ENCODE measurements at regions not wholly inside any gene's neighbourhood (a gene's known extent, or its start where the extent isn't known, plus 50 kb on each side); places are given as distances from the start of the nearest gene placed in this dataset.
"Not testable (repeated sequence)": the region's sequence is repeated elsewhere in the genome, so short reads cannot be mapped to it uniquely, and the experiment has no call there.

- in situ Hi-C loops (cut with HindIII; ENCODE audit: low sequenced_read_pairs), result no loop called here
These were observed 596.9 kb upstream of the ARPP21 start for GRCh38 chr3:35042210-35042991.

DNA sequence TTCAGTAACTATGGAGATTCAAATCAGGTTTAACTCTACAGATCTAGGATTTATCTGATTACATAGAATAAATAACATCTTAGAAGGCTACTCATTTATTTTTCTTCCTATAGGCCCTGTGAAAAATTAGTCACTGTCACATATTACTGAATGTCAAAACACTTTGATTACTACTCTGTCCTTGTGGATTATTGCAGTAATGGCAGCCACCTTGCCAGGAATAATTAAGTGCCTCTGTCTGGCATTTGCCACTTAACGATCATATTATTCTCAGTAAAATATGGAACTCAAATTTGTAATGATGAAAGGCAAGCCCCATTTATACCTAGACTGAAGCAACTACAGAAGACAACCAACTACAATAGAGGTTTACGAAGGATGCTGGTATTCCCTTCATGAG, 596.3 kb upstream of the ARPP21 start:
- in situ Hi-C loops (cut with HindIII; ENCODE audit: low sequenced_read_pairs), result no loop called here

GRCh38 chr3:35044190-35044589, 595.1 kb upstream of the ARPP21 start:
- in situ Hi-C loops (cut with HindIII; ENCODE audit: low sequenced_read_pairs), result no loop called here

DNA sequence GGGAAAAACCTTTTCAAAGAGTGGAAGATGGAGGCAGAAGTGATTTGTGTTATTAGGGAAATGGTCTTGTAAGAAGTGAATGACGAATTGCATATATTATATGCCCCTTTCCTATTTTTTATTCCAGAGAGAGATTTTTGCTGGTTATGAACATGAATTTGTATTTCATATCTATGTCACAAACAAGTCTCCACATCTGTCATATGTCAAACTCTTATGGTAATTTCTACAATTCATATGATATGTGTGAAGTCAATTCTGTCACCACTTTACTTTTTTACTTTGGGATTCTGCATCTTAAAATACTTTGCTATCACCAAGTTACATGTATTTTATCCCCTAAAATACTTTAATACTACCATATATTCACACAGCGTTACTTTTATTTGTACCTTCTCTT, 594.2 kb upstream of the ARPP21 start:
- in situ Hi-C loops (cut with HindIII; ENCODE audit: low sequenced_read_pairs), result no loop called here

DNA sequence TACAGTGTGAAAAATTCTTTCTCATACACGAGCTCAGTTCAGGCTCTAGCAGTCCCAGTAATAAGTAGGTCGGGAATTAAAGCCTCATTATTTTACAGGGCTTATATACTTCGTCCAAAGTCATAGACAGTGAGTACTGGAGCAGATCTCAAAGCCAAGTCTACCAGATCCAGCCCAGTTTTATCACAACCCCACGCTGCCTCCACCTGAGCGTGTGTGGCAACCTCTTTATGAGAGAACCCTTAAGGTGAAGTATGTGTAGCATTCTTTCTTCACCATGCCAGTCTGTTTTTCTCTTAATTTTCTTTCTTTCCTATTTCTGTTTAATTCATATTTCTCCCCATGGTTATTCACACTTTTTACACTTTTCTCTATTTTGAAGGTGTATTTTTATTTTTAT, 574.6 kb upstream of the ARPP21 start:
- in situ Hi-C loops (cut with HindIII; ENCODE audit: low sequenced_read_pairs), result no loop called here

- in situ Hi-C loops (cut with HindIII; ENCODE audit: low sequenced_read_pairs), result no loop called here
These were observed 573.4 kb upstream of the ARPP21 start for GRCh38 chr3:35065891-35066290.

- in situ Hi-C loops (cut with HindIII; ENCODE audit: low sequenced_read_pairs), result no loop called here
These were observed 571.6 kb upstream of the ARPP21 start for GRCh38 chr3:35067750-35068149.

DNA sequence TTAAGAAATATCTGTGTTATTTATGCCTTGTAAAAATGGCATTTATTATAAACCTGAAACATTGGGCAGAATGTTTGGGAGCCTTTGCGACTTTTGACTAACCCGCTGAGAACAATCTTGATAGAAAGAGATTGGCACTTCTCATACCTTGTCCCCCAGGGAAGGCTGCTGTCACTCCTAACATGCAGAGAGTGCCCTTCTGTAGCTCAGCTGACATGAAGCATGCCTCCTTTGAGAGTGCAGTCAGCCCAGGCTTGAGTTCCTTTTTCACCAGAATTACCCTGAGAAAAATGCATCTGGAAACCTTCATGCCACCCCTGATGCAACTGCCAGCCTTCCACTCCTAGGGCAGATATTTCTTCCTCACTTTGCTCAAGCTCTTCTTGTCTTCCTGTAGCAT, 569.2 kb upstream of the ARPP21 start:
- in situ Hi-C loops (cut with HindIII; ENCODE audit: low sequenced_read_pairs), result no loop called here

GRCh38 chr3:35071772-35072171, 567.6 kb upstream of the ARPP21 start:
- in situ Hi-C loops (cut with HindIII; ENCODE audit: low sequenced_read_pairs), result no loop called here

DNA sequence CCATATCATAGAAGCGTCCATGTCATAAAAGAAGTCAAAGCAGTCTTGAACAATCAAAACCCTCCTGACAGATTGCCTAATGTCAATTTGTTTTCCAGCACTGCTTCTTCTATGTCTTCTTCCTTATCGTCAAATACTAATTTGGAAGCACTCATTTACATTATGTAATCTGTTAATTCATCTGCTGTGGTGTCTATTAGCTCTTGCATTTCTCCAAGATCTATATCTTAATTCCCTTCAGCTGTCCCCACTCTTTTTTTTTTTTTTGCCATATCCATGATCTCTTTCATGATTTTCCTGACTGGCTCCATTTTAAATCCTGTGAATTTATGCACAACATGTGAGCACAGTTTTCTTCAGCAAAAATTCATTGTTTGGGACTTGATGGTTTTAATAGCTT, 560.5 kb upstream of the ARPP21 start:
- in situ Hi-C loops (cut with HindIII; ENCODE audit: low sequenced_read_pairs), result no loop called here

DNA sequence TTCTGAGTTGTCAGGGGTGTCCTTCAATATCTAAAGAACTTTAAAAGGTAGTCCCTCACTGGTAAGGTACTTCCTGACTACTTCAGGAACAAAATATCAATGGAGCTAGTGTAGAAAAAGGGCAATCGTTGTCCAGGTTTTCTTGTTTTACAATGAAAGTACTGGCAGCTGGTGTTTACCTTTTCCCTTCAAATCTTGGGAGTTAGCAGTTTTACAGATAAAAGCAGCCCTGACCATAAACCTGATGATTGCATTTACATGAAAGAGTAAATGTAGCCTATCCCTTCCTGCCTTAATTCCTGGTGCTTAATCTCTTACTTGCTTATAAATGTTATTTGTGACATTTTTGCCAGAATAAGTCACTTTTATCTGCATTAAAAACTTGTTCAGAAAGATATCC, 559.9 kb upstream of the ARPP21 start:
- in situ Hi-C loops (cut with HindIII; ENCODE audit: low sequenced_read_pairs), result no loop called here

DNA sequence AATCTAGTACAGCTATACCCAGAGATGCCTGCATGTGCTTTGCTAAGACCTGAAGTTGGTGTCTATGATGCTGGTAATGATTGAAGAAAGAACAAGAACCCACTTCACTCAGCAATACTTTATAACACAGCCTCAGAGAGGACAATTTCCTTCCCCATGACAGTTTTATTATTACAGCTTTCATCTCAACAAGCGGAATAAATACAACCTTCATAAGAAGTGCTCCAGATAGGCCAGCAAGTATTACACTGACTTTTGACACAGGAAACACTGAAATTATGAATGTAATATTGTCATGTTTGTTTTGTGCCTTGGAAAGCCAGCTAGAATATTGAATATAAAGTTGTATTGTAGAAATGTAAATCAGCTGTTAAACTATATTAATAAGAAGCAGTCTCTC, 557.4 kb upstream of the ARPP21 start:
- in situ Hi-C loops (cut with HindIII; ENCODE audit: low sequenced_read_pairs), result no loop called here

DNA sequence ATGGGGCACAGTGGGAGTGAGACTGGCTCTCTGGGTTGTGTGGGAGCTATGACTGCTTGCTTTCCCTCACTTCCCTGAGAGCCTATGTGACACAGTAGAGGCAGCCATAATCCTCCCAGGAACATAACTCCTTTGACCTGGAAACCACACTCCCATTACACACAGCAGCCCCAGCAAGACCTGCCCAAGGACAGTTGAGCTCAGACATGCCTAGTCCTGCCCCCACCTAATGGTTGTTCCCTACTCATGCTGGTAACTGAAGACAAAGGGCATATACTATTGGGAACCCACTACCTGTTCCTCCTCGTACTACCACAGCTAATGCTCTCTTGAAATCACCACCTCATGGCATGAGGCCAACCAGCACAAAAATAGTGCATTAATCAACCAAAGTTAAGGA, 550.4 kb upstream of the ARPP21 start:
- in situ Hi-C loops (cut with HindIII; ENCODE audit: low sequenced_read_pairs), result no loop called here

GRCh38 chr3:35114686-35115085, 524.6 kb upstream of the ARPP21 start:
- in situ Hi-C loops (cut with HindIII; ENCODE audit: low sequenced_read_pairs), result no loop called here

DNA sequence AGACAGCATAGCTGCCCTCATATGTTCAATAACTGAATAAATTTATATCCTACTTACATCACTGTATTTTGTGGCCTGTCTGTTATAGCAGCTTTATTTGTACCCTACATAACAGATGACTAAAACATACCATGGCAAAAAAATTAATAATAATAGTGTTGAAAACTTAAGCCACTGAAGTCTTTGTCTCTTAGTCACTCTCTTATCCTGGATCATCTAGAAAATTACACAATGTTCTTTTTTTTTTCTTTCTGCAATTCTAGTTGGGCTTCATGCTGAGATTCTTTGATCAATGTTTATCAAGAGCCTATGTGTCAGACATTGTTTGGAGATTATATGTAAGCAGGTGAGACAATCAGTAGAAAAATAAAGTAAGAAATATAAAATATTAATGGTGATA, 519.3 kb upstream of the ARPP21 start:
- in situ Hi-C loops (cut with HindIII; ENCODE audit: low sequenced_read_pairs), result no loop called here

DNA sequence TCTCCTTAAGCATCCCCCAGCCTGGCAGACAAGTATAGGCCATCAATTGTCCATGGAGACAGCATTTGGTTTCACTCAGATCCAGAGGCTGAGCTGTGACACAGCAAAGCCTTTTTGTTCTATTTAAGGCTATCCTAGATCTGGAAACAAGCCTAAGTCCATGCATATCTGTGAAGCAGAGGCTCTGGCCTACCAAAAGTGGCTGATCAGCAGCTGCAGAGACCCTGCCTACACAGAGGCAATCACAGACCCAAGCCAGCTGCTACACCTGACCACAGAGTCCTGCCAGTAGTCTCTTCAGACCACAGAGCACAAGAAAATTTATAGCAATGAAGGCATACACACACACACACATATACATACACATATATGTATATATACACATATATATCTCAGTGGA, 501.7 kb upstream of the ARPP21 start:
- in situ Hi-C loops (cut with HindIII; ENCODE audit: low sequenced_read_pairs), result no loop called here

GRCh38 chr3:35141406-35141805, 497.9 kb upstream of the ARPP21 start:
- in situ Hi-C loops (cut with HindIII; ENCODE audit: low sequenced_read_pairs), result no loop called here

GRCh38 chr3:35144011-35144410, 495.3 kb upstream of the ARPP21 start:
- in situ Hi-C loops (cut with HindIII; ENCODE audit: low sequenced_read_pairs), result no loop called here

GRCh38 chr3:35146256-35147035, 492.9 kb upstream of the ARPP21 start:
- in situ Hi-C loops (cut with HindIII; ENCODE audit: low sequenced_read_pairs), result not testable (repeated sequence)

DNA sequence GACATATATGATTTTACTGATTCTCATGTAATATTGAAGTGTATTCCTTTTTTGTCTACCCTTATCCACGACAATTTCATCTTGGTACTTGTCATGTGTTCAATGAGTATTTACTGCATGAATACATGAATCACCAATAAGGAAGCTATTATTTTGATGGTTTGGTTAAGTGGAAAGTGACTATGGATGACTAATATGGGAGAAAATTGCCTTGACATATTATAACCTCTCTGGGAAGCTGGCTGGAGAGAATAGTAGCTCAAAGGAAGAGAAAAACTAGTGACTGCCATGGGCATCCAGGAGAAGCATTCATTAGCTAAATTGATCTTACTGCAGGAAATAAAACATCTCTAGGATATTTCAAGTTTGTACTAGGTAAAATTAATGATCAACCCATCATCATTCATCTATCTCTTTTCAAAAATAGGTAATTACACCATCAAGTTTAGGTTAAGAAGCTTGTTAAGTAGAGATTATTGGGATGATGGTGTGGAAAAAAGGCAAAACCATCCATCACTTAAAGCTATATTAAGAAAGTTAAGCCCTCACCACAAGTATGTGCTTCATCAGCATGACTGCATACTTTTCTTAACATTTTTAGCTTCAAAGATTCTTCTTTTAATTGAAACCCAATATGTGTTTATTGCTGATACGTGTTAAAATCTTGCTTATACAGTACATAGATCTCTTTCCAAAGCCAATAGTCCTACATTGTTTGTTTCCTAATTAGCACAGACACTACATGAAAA, 455.2 kb upstream of the ARPP21 start:
- in situ Hi-C loops (cut with HindIII; ENCODE audit: low sequenced_read_pairs), result no loop called here

DNA sequence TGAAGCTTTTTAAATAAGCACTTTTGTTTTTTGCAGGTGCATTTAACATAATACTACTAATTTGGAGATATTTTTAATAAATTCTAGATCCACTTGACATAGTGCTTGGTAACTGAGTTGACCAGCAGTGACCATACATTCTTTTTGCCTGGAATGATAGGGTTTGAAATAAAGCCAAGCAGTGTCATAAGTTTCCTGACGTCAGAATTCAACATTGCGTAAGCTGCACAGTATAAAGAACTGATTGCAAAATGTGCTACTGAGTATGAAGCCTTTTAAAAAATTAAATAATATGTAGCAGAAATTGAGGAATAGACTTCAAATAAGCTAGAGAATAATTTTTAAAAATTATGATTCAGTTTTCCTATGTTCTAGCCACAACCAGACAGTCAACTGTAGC, 454.6 kb upstream of the ARPP21 start:
- in situ Hi-C loops (cut with HindIII; ENCODE audit: low sequenced_read_pairs), result no loop called here

DNA sequence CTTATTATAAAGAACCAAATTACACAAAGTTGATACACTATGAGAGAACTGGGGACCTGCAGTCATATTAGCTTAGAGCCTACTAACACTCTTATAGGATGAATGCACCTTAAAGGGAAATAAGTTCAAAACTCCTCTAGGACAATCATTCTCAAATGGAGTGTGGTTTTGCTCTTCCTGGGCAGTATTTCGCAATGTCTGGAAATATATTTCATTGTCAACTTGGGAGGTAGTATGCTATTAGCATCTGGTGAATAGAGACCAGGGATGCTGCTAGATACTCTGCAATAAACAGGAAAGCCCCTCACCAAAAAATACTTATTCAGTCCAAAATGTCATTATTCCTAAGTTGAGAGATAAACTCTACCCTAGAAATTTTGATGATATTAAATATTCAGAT, 451.4 kb upstream of the ARPP21 start:
- in situ Hi-C loops (cut with HindIII; ENCODE audit: low sequenced_read_pairs), result no loop called here

Data from DLD1 (cell line).